NAMALWA (cell line): ENCODE measurements at regions not wholly inside any gene's neighbourhood (a gene's known extent, or its start where the extent isn't known, plus 50 kb on each side); places are given as distances from the start of the nearest gene placed in this dataset.
"Not testable (repeated sequence)": the region's sequence is repeated elsewhere in the genome, so short reads cannot be mapped to it uniquely, and the experiment has no call there.

ENCODE experiments used
- DNase-seq: peaks from one replicate; pipeline ENCODE4 v3.0.0-alpha.2; 2015; ENCODE audit warnings: low spot score

GRCh38 chr18:59800897-59801296, 98.9 kb upstream of the PMAIP1 start:
- no peak for DNase-seq

DNA sequence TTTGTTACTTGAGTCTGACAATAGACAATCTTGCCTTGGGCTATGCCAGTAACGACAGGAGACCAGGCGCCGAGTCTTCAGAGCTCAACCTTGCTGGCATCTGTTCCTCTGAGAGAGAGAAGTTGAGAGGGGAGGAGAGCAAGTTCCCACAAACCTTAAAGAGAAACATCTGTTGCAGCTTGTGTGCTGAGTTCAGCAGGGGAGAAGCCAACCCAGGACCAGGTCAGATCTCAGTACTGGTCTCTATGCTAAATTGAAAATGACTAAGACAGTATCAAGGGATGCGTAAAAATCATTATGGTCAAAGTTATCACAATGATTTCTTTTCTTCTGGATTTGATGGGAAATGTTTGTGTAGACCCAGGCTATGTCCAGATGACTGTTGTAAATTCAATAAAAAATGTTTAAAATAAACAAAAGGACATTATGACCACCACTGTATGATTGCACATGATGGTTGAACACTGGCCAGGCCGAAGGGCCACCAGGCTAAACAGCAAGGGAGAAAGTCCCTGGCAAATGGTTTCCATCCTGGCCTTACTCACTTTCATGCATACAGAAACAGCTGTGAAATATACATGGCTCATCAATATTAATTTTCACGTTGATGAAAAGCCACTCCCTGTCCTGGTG, 100.3 kb upstream of the PMAIP1 start:
- DNase-seq: no peak

GRCh38 chr18:59795882-59796281, 98.7 kb upstream of the CCBE1 start:
- no peak for DNase-seq

GRCh38 chr18:59792353-59792752, 95.1 kb upstream of the CCBE1 start:
- no peak for DNase-seq

GRCh38 chr18:59790346-59790936, 93.2 kb upstream of the CCBE1 start:
- not testable (repeated sequence) for DNase-seq

GRCh38 chr18:59788791-59789106, 91.5 kb upstream of the CCBE1 start:
- no peak for DNase-seq

DNA sequence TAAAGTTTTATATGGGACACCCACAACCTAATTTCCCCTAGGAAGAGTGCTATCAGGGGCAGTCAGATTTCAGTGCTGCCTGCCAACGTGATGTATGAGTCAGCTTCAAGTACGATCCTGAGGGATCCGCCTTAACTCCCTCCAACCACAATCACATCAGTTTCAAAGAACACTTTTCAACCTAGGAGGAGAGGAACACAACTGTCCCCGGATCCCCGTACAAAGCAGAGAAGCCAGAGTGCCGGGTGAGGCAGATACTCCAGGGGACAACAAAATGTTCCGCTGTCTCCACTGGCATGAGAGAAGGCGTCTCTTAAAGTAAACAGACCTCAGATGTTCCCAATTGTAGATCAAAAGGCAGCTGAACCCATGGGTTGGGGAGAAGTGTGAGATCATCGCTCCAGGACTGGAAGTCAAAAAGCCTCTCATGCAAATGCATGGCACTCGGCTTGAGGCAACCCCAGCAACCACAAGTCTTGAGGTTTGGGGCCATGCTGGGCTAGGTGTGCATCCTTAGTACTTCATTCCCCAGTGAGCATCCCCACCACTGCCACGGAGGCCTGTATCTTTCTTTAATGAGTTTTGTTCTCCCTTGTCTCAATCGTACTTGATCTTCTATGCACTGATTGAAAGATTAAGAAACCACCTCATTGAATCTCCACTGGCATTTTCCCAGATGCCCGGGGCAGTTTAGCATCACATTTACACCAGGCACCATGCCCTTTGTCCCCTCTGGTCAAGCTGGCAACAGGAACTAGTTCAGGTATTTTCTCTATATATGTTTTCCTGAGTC, 91.0 kb upstream of the CCBE1 start:
- DNase-seq: no peak

GRCh38 chr18:59784694-59785093, 87.5 kb upstream of the CCBE1 start:
- no peak for DNase-seq

DNA sequence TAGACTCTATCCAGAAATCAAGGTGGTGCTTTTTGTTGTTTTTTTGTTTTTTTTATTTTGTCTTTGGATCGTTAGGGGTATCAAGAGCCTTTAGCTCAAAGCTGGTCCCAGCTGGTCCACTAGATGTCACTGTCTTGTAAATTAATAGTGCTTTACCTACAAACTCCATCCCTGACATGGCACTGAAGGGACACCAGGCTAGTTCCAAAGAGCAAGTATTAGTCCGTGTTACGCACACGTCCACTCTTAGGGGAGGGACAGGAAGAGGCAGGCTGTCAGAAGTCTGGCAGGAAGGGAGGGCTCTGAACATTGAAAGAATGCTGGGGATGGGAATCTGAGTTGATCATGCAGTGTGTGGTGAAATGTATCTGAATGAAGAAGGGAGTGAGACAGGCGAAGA, 85.9 kb upstream of the CCBE1 start:
- DNase-seq: peak; percentile 65

DNA sequence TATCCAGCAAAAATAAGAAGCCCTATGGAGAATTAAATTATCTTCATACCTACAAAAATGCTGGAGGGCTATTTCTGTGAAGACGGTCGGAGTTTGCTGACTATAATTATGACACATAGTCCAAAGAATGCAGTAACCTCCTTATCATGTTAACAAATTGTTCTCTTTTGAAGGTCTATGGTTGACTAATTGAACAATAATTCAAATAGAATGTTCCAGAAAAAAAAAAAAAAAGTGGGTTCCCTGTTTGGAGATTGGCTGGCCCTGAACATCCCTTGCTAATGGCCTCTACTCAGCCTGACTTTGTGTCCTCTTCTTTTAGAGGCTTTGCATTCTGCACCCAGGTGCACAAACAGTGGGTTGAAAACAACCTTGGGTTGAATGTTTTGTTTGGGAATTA, 82.8 kb upstream of the CCBE1 start:
- no peak for DNase-seq

DNA sequence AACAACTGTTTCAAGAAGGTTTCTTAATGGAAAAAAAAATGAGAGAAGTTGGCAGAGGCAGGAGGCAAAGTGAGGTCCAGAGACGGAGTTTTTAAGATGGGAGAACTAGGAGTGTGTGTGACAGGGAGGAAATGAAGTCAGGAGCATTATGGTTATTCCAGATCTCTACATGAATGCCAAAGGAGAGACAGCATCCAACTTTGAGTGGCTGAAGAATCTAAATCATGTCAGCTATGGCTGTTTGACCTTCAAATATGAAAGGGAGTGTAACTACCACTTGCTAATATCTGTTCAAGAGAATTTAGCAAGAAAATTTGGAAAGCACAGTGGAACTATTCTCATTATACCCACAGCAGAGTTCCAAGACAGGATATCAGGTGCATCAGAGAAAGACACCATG, 81.2 kb upstream of the CCBE1 start:
- DNase-seq: no peak

GRCh38 chr18:59777636-59778035, 80.4 kb upstream of the CCBE1 start:
- DNase-seq: no peak

- no peak for DNase-seq
These were observed 72.1 kb upstream of the CCBE1 start for GRCh38 chr18:59769129-59769865.

- DNase-seq: no peak
These were observed 71.2 kb upstream of the CCBE1 start for GRCh38 chr18:59768409-59768808.

GRCh38 chr18:59767732-59768131, 70.5 kb upstream of the CCBE1 start:
- DNase-seq: no peak

DNA sequence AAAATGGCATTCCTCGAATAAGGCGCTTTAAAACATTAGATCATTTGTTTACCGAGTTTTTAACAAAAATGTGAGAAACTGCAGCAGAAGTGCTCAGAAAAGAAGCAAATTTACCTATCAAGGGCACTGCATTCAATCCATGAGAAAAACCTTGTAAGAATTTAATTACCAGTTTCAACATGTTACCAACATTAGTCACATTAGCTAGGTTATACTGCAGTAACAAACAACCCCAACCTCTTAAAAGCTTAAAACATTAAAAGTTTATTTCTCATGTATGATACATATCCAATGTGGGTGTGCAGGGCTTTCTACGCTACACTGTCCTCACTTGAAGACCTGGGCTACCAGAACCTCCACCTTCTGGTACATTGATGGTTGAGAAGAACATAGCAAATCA, 68.1 kb upstream of the CCBE1 start:
- DNase-seq: no peak

GRCh38 chr18:59764281-59764680, 67.1 kb upstream of the CCBE1 start:
- no peak for DNase-seq

- no peak for DNase-seq
These were observed 66.4 kb upstream of the CCBE1 start for GRCh38 chr18:59763541-59764136.

GRCh38 chr18:59760619-59761600, 63.7 kb upstream of the CCBE1 start:
- DNase-seq: no peak

GRCh38 chr18:59760212-59760611, 63.0 kb upstream of the CCBE1 start:
- no peak for DNase-seq

DNA sequence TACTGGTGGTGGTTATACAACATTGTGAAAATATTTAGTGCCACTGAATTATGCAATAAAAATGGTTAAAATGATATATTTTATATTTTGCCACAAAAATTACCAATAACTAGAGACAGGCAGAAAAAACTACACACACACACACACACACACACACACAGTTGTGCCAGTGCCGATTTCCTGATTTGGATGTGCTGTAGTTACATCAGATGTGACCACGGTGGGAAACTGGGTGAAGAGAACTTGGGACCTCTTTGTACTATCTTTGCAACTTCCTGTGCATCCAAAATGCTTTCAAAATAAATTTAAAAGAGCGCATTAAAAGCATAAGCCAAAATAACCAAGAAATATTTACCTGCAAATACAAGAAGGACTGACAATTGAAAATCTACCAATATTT, 61.6 kb upstream of the CCBE1 start:
- DNase-seq: no peak
